Stimulated activated memory B cell treated with anti-CD40 and anti-IgM and Interleukin-4, amounts not matched to agents 10 μg/mL and 1 μg/mL and 100 μg/mL, for 72 hours (primary cell): ENCODE measurements at regions not wholly inside any gene's neighbourhood (a gene's known extent, or its start where the extent isn't known, plus 50 kb on each side); places are given as distances from the start of the nearest gene placed in this dataset.

Experiments used
- ATAC-seq: fragments of 150-1000 bp; cut with Tn5 transposase; 2 replicates; pipeline ENCODE4 v1.10.0; 2021
- H3K27ac Mint-ChIP-seq: one replicate; pipeline ENCODE4 v1.8.0; 2022; ENCODE audit warnings: mild to moderate bottlenecking, mixed read lengths
- H3K27me3 Mint-ChIP-seq: one replicate; pipeline ENCODE4 v1.8.0; 2022; ENCODE audit warnings: mixed read lengths
- H3K36me3 Mint-ChIP-seq: one replicate; pipeline ENCODE4 v1.8.0; 2022; ENCODE audit warnings: mixed read lengths
- H3K4me1 Mint-ChIP-seq: one replicate; pipeline ENCODE4 v1.8.0; 2022; ENCODE audit warnings: mixed read lengths
- H3K4me3 Mint-ChIP-seq: one replicate; pipeline ENCODE4 v1.8.0; 2022; ENCODE audit warnings: mild to moderate bottlenecking, moderate library complexity, mixed read lengths
- H3K9me3 Mint-ChIP-seq: one replicate; pipeline ENCODE4 v1.8.0; 2022; ENCODE audit warnings: mixed read lengths

DNA sequence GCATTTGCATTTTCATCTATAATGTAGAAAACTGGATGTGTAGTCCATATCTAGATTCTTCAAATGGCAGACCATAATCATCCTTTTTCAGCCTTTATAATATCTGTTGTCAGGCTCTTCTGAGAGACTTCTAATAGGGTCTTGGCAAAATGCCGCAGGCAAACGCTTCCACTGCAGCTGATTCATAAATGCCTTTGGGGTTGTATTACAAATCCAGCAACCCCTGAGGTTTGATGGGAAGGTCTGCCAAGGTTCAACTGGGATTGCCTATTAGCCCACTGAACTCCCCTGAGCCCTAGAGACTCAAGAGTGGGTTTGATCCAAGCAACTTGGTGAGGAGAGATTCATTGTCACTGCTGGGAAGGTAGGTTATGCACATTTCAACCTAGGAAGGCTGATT is 365.2 kb upstream of the POU3F2 start:
- peaks cover 16% of the 10 kb centered on the region for H3K9me3 Mint-ChIP-seq
- no peaks in the 10 kb centered on the region for H3K36me3 Mint-ChIP-seq
- H3K4me1 Mint-ChIP-seq: no peaks in the 10 kb centered on the region
- no peak for ATAC-seq
- H3K27ac Mint-ChIP-seq: no peak overlapping the region
- no peak overlapping the region for H3K4me3 Mint-ChIP-seq
- H3K27me3 Mint-ChIP-seq: no peaks in the 10 kb centered on the region

GRCh38 chr6:98470821-98471220 is 363.6 kb upstream of the POU3F2 start:
- H3K27me3 Mint-ChIP-seq: no peaks in the 10 kb centered on the region
- H3K27ac Mint-ChIP-seq: no peak overlapping the region
- H3K9me3 Mint-ChIP-seq: peaks cover 16% of the 10 kb centered on the region
- H3K4me1 Mint-ChIP-seq: no peaks in the 10 kb centered on the region
- ATAC-seq: no peak
- H3K4me3 Mint-ChIP-seq: no peak overlapping the region
- no peaks in the 10 kb centered on the region for H3K36me3 Mint-ChIP-seq

GRCh38 chr6:98471444-98471843 is 362.9 kb upstream of the POU3F2 start:
- Mint-ChIP-seq H3K36me3 (no peaks in the 10 kb centered on the region), H3K27ac (no peak overlapping the region), H3K27me3 (no peaks in the 10 kb centered on the region), H3K9me3 (peaks cover 16% of the 10 kb centered on the region), H3K4me1 (no peaks in the 10 kb centered on the region), H3K4me3 (no peak overlapping the region)
- no peak for ATAC-seq

DNA sequence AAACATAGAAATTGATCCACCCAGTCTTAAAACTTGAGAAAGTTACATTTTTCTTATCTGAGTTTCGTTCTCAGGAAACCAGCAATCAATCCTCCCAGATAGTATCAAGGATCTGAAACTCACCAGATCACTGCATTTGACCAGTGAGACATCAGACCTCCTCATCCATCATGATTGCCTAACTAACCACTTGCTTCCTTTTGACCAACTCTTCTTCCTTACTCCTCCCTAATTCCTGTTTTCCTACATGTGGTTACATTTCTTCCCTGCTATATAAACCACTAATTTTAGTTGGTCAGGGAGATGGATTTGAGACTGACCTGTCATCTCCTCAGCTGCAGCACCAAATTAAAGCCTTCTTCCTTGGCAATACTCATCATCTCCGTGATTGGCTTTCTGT is 357.1 kb upstream of the POU3F2 start:
- peaks cover 7% of the 10 kb centered on the region for H3K9me3 Mint-ChIP-seq

GRCh38 chr6:98484696-98485095 is 349.7 kb upstream of the POU3F2 start:
- no peaks in the 10 kb centered on the region for H3K4me1 Mint-ChIP-seq
- no peaks in the 10 kb centered on the region for H3K36me3 Mint-ChIP-seq
- no peaks in the 10 kb centered on the region for H3K27me3 Mint-ChIP-seq
- ATAC-seq: no peak
- no peak overlapping the region for H3K4me3 Mint-ChIP-seq
- H3K9me3 Mint-ChIP-seq: peaks cover 6% of the 10 kb centered on the region
- no peak overlapping the region for H3K27ac Mint-ChIP-seq

More for the DNA sequence above, 357.1 kb upstream of the POU3F2 start:
- Mint-ChIP-seq H3K27ac (no peak overlapping the region), H3K36me3 (no peaks in the 10 kb centered on the region), H3K27me3 (no peaks in the 10 kb centered on the region), H3K4me1 (no peaks in the 10 kb centered on the region), H3K4me3 (no peak overlapping the region)
- no peak for ATAC-seq

GRCh38 chr6:98485593-98485992 is 348.8 kb upstream of the POU3F2 start:
- no peak for ATAC-seq
- no peak overlapping the region for H3K4me3 Mint-ChIP-seq
- no peak overlapping the region for H3K27ac Mint-ChIP-seq
- H3K27me3 Mint-ChIP-seq: no peaks in the 10 kb centered on the region
- H3K36me3 Mint-ChIP-seq: no peaks in the 10 kb centered on the region
- H3K4me1 Mint-ChIP-seq: no peaks in the 10 kb centered on the region
- peaks cover 3% of the 10 kb centered on the region for H3K9me3 Mint-ChIP-seq

GRCh38 chr6:98486057-98486456 is 348.3 kb upstream of the POU3F2 start:
- Mint-ChIP-seq H3K36me3 (no peaks in the 10 kb centered on the region), H3K4me3 (no peak overlapping the region), H3K4me1 (no peaks in the 10 kb centered on the region), H3K9me3 (peaks cover 3% of the 10 kb centered on the region), H3K27ac (no peak overlapping the region), H3K27me3 (no peaks in the 10 kb centered on the region)
- ATAC-seq: no peak

- peaks cover 3% of the 10 kb centered on the region for H3K9me3 Mint-ChIP-seq
- no peaks in the 10 kb centered on the region for H3K36me3 Mint-ChIP-seq
- ATAC-seq: no peak
- no peaks in the 10 kb centered on the region for H3K4me1 Mint-ChIP-seq
- H3K27ac Mint-ChIP-seq: no peak overlapping the region
- no peaks in the 10 kb centered on the region for H3K27me3 Mint-ChIP-seq
- H3K4me3 Mint-ChIP-seq: no peak overlapping the region
Observed at GRCh38 chr6:98487612-98488011, 346.8 kb upstream of the POU3F2 start.

- Mint-ChIP-seq H3K36me3 (no peaks in the 10 kb centered on the region), H3K9me3 (peaks cover 2% of the 10 kb centered on the region), H3K4me3 (no peak overlapping the region), H3K27me3 (no peaks in the 10 kb centered on the region), H3K4me1 (no peaks in the 10 kb centered on the region), H3K27ac (no peak overlapping the region)
- ATAC-seq: no peak
Observed at GRCh38 chr6:98498144-98498775, 336.1 kb upstream of the POU3F2 start.

DNA sequence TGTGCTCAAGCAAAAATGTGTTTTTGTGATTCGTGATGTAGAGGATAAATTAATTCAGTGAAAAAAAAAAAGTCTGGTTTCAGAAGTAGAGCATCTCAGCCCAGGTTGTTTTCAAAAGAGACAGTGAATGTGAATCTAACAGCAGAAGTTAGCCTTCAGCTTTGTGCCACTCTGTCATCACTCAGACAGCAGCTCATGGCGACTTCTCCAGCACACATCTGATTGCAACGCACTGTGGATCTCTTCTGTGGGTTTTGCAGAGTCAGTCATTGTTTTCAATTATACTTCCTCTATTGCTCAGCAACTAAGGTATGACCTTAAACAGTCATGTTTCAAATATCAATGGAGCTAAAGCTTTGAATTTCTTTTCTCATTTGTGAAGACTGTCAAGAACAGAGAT is 335.5 kb upstream of the POU3F2 start:
- Mint-ChIP-seq H3K4me3 (no peak overlapping the region), H3K27me3 (no peaks in the 10 kb centered on the region), H3K4me1 (no peaks in the 10 kb centered on the region), H3K36me3 (no peaks in the 10 kb centered on the region), H3K9me3 (peaks cover 3% of the 10 kb centered on the region), H3K27ac (no peak overlapping the region)
- no peak for ATAC-seq

DNA sequence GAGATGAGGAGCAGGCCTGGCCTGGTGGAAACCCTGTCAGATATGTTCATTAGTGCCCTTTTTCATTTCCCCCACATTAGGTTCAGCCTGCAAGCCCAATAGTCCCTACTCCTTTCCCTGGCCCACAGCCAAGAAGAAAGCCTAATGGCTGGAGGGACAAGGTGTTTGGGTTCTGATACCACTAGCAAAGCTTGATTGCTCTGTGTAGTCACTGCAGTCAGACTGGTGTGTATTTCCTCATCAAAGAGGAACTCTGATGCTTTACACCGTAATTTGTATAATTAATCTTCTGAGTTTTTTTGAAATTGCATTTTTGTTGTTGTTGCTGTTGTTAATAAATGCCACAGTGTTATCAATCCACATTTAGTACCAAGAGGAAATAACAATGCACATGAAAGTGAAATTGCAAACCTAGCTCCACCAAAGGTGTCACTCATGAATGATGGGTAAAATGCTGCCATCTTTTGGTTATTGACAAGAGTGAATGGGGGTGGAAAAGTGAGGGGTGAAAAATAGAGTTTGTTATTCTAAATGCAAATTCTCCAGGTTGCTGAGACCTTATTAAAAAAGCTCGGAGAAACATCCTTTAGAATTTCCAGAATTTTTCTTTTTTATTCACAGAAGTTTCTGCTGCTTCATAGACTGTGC is 320.2 kb upstream of the POU3F2 start:
- no peaks in the 10 kb centered on the region for H3K4me1 Mint-ChIP-seq
- no peaks in the 10 kb centered on the region for H3K36me3 Mint-ChIP-seq
- H3K9me3 Mint-ChIP-seq: no peaks in the 10 kb centered on the region
- H3K27me3 Mint-ChIP-seq: no peaks in the 10 kb centered on the region
- no peak for ATAC-seq
- no peak overlapping the region for H3K4me3 Mint-ChIP-seq
- H3K27ac Mint-ChIP-seq: no peak overlapping the region

DNA sequence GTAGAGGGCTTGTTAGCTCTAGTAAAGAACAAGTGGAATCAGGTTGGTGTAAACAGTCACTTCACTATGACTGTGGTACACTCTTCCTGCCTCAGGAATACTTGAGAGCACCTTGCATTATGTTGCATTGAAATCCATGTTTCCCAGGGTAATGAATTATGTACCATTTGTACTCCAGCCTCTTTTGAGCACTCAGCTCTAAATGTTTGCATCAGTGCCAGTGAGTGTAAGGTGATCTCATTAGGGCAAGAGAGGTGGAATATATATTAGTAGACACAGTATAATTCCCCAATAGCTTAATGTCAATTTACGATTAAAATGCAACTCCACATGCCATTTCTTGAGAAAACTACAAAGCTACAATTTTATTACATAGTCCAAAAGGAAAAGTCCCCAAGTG is 319.6 kb upstream of the POU3F2 start:
- no peak overlapping the region for H3K27ac Mint-ChIP-seq
- no peaks in the 10 kb centered on the region for H3K27me3 Mint-ChIP-seq
- H3K36me3 Mint-ChIP-seq: no peaks in the 10 kb centered on the region
- H3K9me3 Mint-ChIP-seq: peaks cover 3% of the 10 kb centered on the region
- no peaks in the 10 kb centered on the region for H3K4me1 Mint-ChIP-seq
- no peak for ATAC-seq
- H3K4me3 Mint-ChIP-seq: no peak overlapping the region

GRCh38 chr6:98516206-98516605 is 318.2 kb upstream of the POU3F2 start:
- no peak for ATAC-seq
- H3K27ac Mint-ChIP-seq: no peak overlapping the region
- no peaks in the 10 kb centered on the region for H3K4me1 Mint-ChIP-seq
- H3K9me3 Mint-ChIP-seq: peaks cover 8% of the 10 kb centered on the region
- H3K27me3 Mint-ChIP-seq: no peaks in the 10 kb centered on the region
- no peak overlapping the region for H3K4me3 Mint-ChIP-seq
- no peaks in the 10 kb centered on the region for H3K36me3 Mint-ChIP-seq

- no peak overlapping the region for H3K27ac Mint-ChIP-seq
- H3K4me1 Mint-ChIP-seq: no peaks in the 10 kb centered on the region
- no peak for ATAC-seq
- H3K4me3 Mint-ChIP-seq: no peak overlapping the region
- H3K27me3 Mint-ChIP-seq: no peaks in the 10 kb centered on the region
- peaks cover 8% of the 10 kb centered on the region for H3K9me3 Mint-ChIP-seq
- no peaks in the 10 kb centered on the region for H3K36me3 Mint-ChIP-seq
Observed at GRCh38 chr6:98516866-98517265, 317.5 kb upstream of the POU3F2 start.

GRCh38 chr6:98525860-98526259 is 308.5 kb upstream of the POU3F2 start:
- H3K4me1 Mint-ChIP-seq: no peaks in the 10 kb centered on the region
- no peak overlapping the region for H3K27ac Mint-ChIP-seq
- H3K36me3 Mint-ChIP-seq: no peaks in the 10 kb centered on the region
- peaks cover 4% of the 10 kb centered on the region for H3K9me3 Mint-ChIP-seq
- H3K27me3 Mint-ChIP-seq: no peaks in the 10 kb centered on the region
- H3K4me3 Mint-ChIP-seq: no peak overlapping the region
- no peak for ATAC-seq

GRCh38 chr6:98526465-98526864 is 307.9 kb upstream of the POU3F2 start:
- H3K4me1 Mint-ChIP-seq: no peaks in the 10 kb centered on the region
- ATAC-seq: no peak
- no peaks in the 10 kb centered on the region for H3K27me3 Mint-ChIP-seq
- no peak overlapping the region for H3K4me3 Mint-ChIP-seq
- no peaks in the 10 kb centered on the region for H3K36me3 Mint-ChIP-seq
- peaks cover 2% of the 10 kb centered on the region for H3K9me3 Mint-ChIP-seq
- H3K27ac Mint-ChIP-seq: no peak overlapping the region
